Panc1 (cell line): ENCODE measurements at regions not wholly inside any gene's neighbourhood (a gene's known extent, or its start where the extent isn't known, plus 50 kb on each side); places are given as distances from the start of the nearest gene placed in this dataset.

Experiments used
- POLR2AphosphoS5 ChIP-seq: IDR thresholded peaks from 2 replicates; pipeline ENCODE4 v1.6.1; 2012; ENCODE audit warnings: mild to moderate bottlenecking, low read depth, low read length, moderate library complexity
- TF ChIP-seq, protein P1 (sequence below): fragments of 450-650 bp; IDR thresholded peaks from 2 replicates; pipeline ENCODE4 v1.5.1; 2017; ENCODE audit warnings: mild to moderate bottlenecking
- TF ChIP-seq, protein P2 (sequence below), 2 experiments: IDR thresholded peaks; 2 replicates each; pipeline ENCODE4 v1.6.1; 2011 to 2012; ENCODE audit warnings: low read depth in 2 of 2, control low read depth in 1 of 2, low read length in 1 of 2, mild to moderate bottlenecking in 1 of 2, moderate library complexity in 1 of 2; ENCODE audit not compliant: insufficient read depth in 1 of 2

DNA sequence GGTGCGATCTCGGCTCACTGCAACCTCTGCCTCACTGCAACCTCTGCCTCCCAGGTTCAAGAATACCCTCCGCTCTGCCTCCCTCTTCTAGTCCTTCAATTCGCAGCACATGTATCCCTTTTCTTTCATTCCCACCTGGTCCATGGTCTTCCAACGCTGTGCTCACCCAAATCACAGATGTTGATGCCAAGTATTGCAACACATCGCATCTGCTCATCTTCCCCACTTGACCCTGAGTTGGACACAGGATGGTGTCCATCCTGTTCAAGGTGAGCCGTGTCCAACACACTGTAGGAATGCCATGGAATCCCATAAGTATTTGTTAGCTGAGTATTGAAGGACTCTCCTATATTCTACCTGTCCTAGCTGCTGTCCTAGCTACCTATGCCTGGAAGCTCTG is 50.6 kb upstream of the ETV6 start:
- TF ChIP-seq, protein P1, sequence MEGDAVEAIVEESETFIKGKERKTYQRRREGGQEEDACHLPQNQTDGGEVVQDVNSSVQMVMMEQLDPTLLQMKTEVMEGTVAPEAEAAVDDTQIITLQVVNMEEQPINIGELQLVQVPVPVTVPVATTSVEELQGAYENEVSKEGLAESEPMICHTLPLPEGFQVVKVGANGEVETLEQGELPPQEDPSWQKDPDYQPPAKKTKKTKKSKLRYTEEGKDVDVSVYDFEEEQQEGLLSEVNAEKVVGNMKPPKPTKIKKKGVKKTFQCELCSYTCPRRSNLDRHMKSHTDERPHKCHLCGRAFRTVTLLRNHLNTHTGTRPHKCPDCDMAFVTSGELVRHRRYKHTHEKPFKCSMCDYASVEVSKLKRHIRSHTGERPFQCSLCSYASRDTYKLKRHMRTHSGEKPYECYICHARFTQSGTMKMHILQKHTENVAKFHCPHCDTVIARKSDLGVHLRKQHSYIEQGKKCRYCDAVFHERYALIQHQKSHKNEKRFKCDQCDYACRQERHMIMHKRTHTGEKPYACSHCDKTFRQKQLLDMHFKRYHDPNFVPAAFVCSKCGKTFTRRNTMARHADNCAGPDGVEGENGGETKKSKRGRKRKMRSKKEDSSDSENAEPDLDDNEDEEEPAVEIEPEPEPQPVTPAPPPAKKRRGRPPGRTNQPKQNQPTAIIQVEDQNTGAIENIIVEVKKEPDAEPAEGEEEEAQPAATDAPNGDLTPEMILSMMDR = no peak
- TF ChIP-seq POLR2AphosphoS5 = no peak
- TF ChIP-seq, protein P2, sequence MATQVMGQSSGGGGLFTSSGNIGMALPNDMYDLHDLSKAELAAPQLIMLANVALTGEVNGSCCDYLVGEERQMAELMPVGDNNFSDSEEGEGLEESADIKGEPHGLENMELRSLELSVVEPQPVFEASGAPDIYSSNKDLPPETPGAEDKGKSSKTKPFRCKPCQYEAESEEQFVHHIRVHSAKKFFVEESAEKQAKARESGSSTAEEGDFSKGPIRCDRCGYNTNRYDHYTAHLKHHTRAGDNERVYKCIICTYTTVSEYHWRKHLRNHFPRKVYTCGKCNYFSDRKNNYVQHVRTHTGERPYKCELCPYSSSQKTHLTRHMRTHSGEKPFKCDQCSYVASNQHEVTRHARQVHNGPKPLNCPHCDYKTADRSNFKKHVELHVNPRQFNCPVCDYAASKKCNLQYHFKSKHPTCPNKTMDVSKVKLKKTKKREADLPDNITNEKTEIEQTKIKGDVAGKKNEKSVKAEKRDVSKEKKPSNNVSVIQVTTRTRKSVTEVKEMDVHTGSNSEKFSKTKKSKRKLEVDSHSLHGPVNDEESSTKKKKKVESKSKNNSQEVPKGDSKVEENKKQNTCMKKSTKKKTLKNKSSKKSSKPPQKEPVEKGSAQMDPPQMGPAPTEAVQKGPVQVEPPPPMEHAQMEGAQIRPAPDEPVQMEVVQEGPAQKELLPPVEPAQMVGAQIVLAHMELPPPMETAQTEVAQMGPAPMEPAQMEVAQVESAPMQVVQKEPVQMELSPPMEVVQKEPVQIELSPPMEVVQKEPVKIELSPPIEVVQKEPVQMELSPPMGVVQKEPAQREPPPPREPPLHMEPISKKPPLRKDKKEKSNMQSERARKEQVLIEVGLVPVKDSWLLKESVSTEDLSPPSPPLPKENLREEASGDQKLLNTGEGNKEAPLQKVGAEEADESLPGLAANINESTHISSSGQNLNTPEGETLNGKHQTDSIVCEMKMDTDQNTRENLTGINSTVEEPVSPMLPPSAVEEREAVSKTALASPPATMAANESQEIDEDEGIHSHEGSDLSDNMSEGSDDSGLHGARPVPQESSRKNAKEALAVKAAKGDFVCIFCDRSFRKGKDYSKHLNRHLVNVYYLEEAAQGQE (IDR thresholded peaks at IDR 0.05; ENCODE audit: insufficient read depth in 1 of 2, low read depth in 2 of 2, low read length in 1 of 2) = no peak
